HEK293 (cell line): ENCODE measurements at regions not wholly inside any gene's neighbourhood (a gene's known extent, or its start where the extent isn't known, plus 50 kb on each side); places are given as distances from the start of the nearest gene placed in this dataset.

Experiments used
- CTCF ChIA-PET: fragments of 350-600 bp; formaldehyde crosslinking; extraction: SDS; loops from one replicate; lab custom pipeline; 2021; ENCODE audit warnings: antibody characterized with exemption; lab: Yijun Ruan, JAX
- POLR2A ChIA-PET: fragments of 300-600 bp; formaldehyde crosslinking; extraction: SDS; loops from one replicate; lab custom pipeline; 2020; ENCODE audit warnings: antibody characterized with exemption, inconsistent platforms; lab: Yijun Ruan, JAX
- H3K27ac ChIP-seq: fragments of 200-500 bp; sonication (Bioruptor generic); 2 replicates; pipeline ENCODE4 v1.5.1; 2014; ENCODE audit warnings: low read depth, low read length, control low read depth, inconsistent platforms; ENCODE audit errors: extremely low read depth
- H3K36me3 ChIP-seq, 2 experiments: fragments of 200-500 bp in 1 of 2; sonication (Bioruptor generic) in 1 of 2; 1 replicate in 1 of 2; 2 replicates in 1 of 2; pipeline ENCODE4 v1.5.1; 2014 to 2017; ENCODE audit warnings: inconsistent platforms in 2 of 2, low read length in 2 of 2; ENCODE audit not compliant: control insufficient read depth in 2 of 2, insufficient read depth in 1 of 2
- H3K4me1 ChIP-seq: fragments of 200-500 bp; sonication (Bioruptor generic); 2 replicates; pipeline ENCODE4 v1.5.1; 2014; ENCODE audit warnings: mild to moderate bottlenecking, low read length, inconsistent platforms; ENCODE audit not compliant: control insufficient read depth, insufficient read depth
- H3K4me3 ChIP-seq: 2 replicates; pipeline ENCODE4 v1.5.1; 2011; ENCODE audit warnings: low read depth, mild to moderate bottlenecking, control low read depth, low read length, moderate library complexity
- H3K9me3 ChIP-seq: fragments of 200-500 bp; sonication (Bioruptor generic); 2 replicates; pipeline ENCODE4 v1.5.1; 2014; ENCODE audit warnings: low read depth, low read length, inconsistent platforms; ENCODE audit not compliant: control insufficient read depth, insufficient read depth
- AEBP2 ChIP-seq: fragments of 450-650 bp; formaldehyde crosslinking; IDR thresholded peaks from 2 replicates; pipeline ENCODE4 v1.5.1; 2016; ENCODE audit warnings: missing biosample characterization, missing genetic modification characterization, borderline replicate concordance
- BCL11A ChIP-seq: fragments of 450-650 bp; formaldehyde crosslinking; IDR thresholded peaks from 2 replicates; pipeline ENCODE4 v1.5.1; 2016; ENCODE audit warnings: low read depth, missing biosample characterization, missing genetic modification characterization
- HOXD13 ChIP-seq: sonication (generic); formaldehyde crosslinking; IDR thresholded peaks from 2 replicates; pipeline ENCODE4 v1.8.0; 2022; ENCODE audit warnings: missing genetic modification reagents, borderline replicate concordance
- KLF1 ChIP-seq: fragments of 450-650 bp; formaldehyde crosslinking; IDR thresholded peaks from 2 replicates; pipeline ENCODE4 v1.5.1; 2016; ENCODE audit warnings: missing biosample characterization, missing genetic modification characterization
- KLF10 ChIP-seq: fragments of 450-650 bp; IDR thresholded peaks from 2 replicates; pipeline ENCODE4 v1.5.1; 2018; ENCODE audit warnings: missing biosample characterization, mild to moderate bottlenecking, missing genetic modification characterization
- MEIS1 ChIP-seq: sonication (generic); formaldehyde crosslinking; IDR thresholded peaks from 2 replicates; pipeline ENCODE4 v1.8.1; 2022; ENCODE audit warnings: missing genetic modification reagents, mild to moderate bottlenecking, borderline replicate concordance
- MYNN ChIP-seq: fragments of 450-650 bp; formaldehyde crosslinking; IDR thresholded peaks from 2 replicates; pipeline ENCODE4 v1.5.1; 2016; ENCODE audit warnings: missing biosample characterization, missing genetic modification characterization, borderline replicate concordance
- REPIN1 ChIP-seq: fragments of 450-650 bp; formaldehyde crosslinking; IDR thresholded peaks from 2 replicates; pipeline ENCODE4 v1.5.1; 2017; ENCODE audit warnings: missing biosample characterization, missing genetic modification characterization, low read depth
- SCRT2 ChIP-seq: fragments of 450-650 bp; formaldehyde crosslinking; IDR thresholded peaks from 2 replicates; pipeline ENCODE4 v1.5.1; 2016; ENCODE audit warnings: missing biosample characterization, missing genetic modification characterization
- SETDB1 ChIP-seq: IDR thresholded peaks from one replicate; pipeline ENCODE4 v1.6.1; 2017; ENCODE audit warnings: mild to moderate bottlenecking, low read length, moderate library complexity, mixed read lengths; ENCODE audit not compliant: insufficient read length
- TCF7L2 ChIP-seq: IDR thresholded peaks from 2 replicates; pipeline ENCODE4 v1.6.1; 2011; ENCODE audit warnings: low read depth, mild to moderate bottlenecking, inconsistent platforms, low read length, moderate library complexity, borderline replicate concordance
- TRIM28 ChIP-seq: IDR thresholded peaks from 2 replicates; pipeline ENCODE4 v1.6.1; 2011; ENCODE audit warnings: low read length, control low read depth, borderline replicate concordance
- ZFP41 ChIP-seq: fragments of 450-650 bp; formaldehyde crosslinking; IDR thresholded peaks from 2 replicates; pipeline ENCODE4 v1.5.1; 2016; ENCODE audit warnings: missing biosample characterization, missing genetic modification characterization, borderline replicate concordance
- ZNF112 ChIP-seq: fragments of 450-650 bp; formaldehyde crosslinking; IDR thresholded peaks from 2 replicates; pipeline ENCODE4 v1.5.0; 2017; ENCODE audit warnings: missing biosample characterization, missing genetic modification characterization
- ZNF133 ChIP-seq: fragments of 450-650 bp; formaldehyde crosslinking; IDR thresholded peaks from 2 replicates; pipeline ENCODE4 v1.5.1; 2016; ENCODE audit warnings: missing biosample characterization, missing genetic modification characterization
- ZNF19 ChIP-seq: fragments of 450-650 bp; formaldehyde crosslinking; IDR thresholded peaks from 2 replicates; pipeline ENCODE4; 2016; ENCODE audit warnings: missing biosample characterization, missing genetic modification characterization, low read depth
- ZNF2 ChIP-seq: fragments of 450-650 bp; formaldehyde crosslinking; IDR thresholded peaks from 2 replicates; pipeline ENCODE4 v1.5.1; 2016; ENCODE audit warnings: missing biosample characterization, missing genetic modification characterization
- ZNF221 ChIP-seq: fragments of 450-650 bp; formaldehyde crosslinking; IDR thresholded peaks from 2 replicates; pipeline ENCODE4 v1.5.1; 2017; ENCODE audit warnings: missing biosample characterization, missing genetic modification characterization, borderline replicate concordance
- ZNF266 ChIP-seq: fragments of 450-650 bp; formaldehyde crosslinking; IDR thresholded peaks from 2 replicates; pipeline ENCODE4 v1.5.1; 2016; ENCODE audit warnings: missing biosample characterization, missing genetic modification characterization, low read depth
- ZNF335 ChIP-seq: fragments of 450-650 bp; formaldehyde crosslinking; conservative IDR thresholded peaks from 2 replicates; pipeline ENCODE4 v1.5.1; 2016; ENCODE audit warnings: missing biosample characterization, missing genetic modification characterization
- ZNF394 ChIP-seq: fragments of 450-650 bp; formaldehyde crosslinking; IDR thresholded peaks from 2 replicates; pipeline ENCODE4 v1.5.1; 2016; ENCODE audit warnings: missing biosample characterization, missing genetic modification characterization, mild to moderate bottlenecking, moderate library complexity, borderline replicate concordance
- ZNF513 ChIP-seq: fragments of 450-650 bp; IDR thresholded peaks from 2 replicates; pipeline ENCODE4 v1.5.1; 2018; ENCODE audit warnings: missing biosample characterization, missing genetic modification characterization
- ZNF585B ChIP-seq: fragments of 450-650 bp; formaldehyde crosslinking; IDR thresholded peaks from 2 replicates; pipeline ENCODE4 v1.5.1; 2016; ENCODE audit warnings: missing biosample characterization, missing genetic modification characterization
- ZNF600 ChIP-seq: fragments of 450-650 bp; formaldehyde crosslinking; IDR thresholded peaks from 2 replicates; pipeline ENCODE4 v1.5.1; 2016; ENCODE audit warnings: missing biosample characterization, missing genetic modification characterization
- ZNF610 ChIP-seq: fragments of 450-650 bp; formaldehyde crosslinking; IDR thresholded peaks from 2 replicates; pipeline ENCODE4 v1.5.1; 2016; ENCODE audit warnings: missing biosample characterization, missing genetic modification characterization, borderline replicate concordance

- no peak for TF ChIP-seq ZNF513 (tag by site-specific recombination)
- TF ChIP-seq ZNF221 (tag by site-specific recombination): no peak
- TF ChIP-seq ZNF394 (tag by site-specific recombination): no peak
- TF ChIP-seq SETDB1: no peak
- no peak for TF ChIP-seq AEBP2 (tag by site-specific recombination)
- TF ChIP-seq ZNF585B (tag by site-specific recombination): no peak
Measured at GRCh38 chr21:28834335-28835238, 158.1 kb downstream of the LTN1 start (continued).

- Histone ChIP-seq H3K9me3 (no peaks in the 10 kb centered on the region), H3K4me1 (no peaks in the 10 kb centered on the region), H3K4me3 (no peak overlapping the region), H3K27ac (no peak overlapping the region), H3K36me3 (no peaks in the 10 kb centered on the region)
- ChIA-PET CTCF (no interaction called here), POLR2A (interaction anchor here (0.6 kb wide), 1 partner anchor 47 kb away, joined by 6 read pairs; no protein-coding TSS in a partner anchor)
- TF ChIP-seq ZNF335 (tag by site-specific recombination) (no peak), ZNF19 (tag by site-specific recombination) (no peak), KLF10 (tag by site-specific recombination) (no peak), ZNF112 (tag by site-specific recombination) (no peak), BCL11A (tag by site-specific recombination) (no peak), ZFP41 (tag by site-specific recombination) (no peak), SCRT2 (tag by site-specific recombination) (no peak), TRIM28 (no peak), ZNF266 (tag by site-specific recombination) (no peak), HOXD13 (CRISPR knock-in tag) (no peak), REPIN1 (tag by site-specific recombination) (no peak), ZNF600 (no peak), MEIS1 (CRISPR knock-in tag) (no peak), ZNF2 (tag by site-specific recombination) (no peak), ZNF133 (tag by site-specific recombination) (no peak), ZNF610 (no peak), KLF1 (no peak), MYNN (tag by site-specific recombination) (no peak), TCF7L2 (no peak)
Measured at GRCh38 chr21:28833609-28834008, 159.1 kb downstream of the LTN1 start.
